BE2C (cell line): ENCODE measurements at regions not wholly inside any gene's neighbourhood (a gene's known extent, or its start where the extent isn't known, plus 50 kb on each side); places are given as distances from the start of the nearest gene placed in this dataset.

ENCODE experiments used
- DNase-seq: peaks from one replicate; pipeline ENCODE4 v3.0.0-alpha.2; 2020
- H3K27me3 ChIP-seq: fragments of 250-450 bp; sonication (Bioruptor Pico); 2 replicates; pipeline ENCODE4 v1.5.1; 2020; ENCODE audit warnings: mild to moderate bottlenecking
- H3K36me3 ChIP-seq: fragments of 250-450 bp; sonication (Bioruptor Pico); 2 replicates; pipeline ENCODE4 v1.5.1; 2020; ENCODE audit warnings: mild to moderate bottlenecking
- H3K4me1 ChIP-seq: fragments of 250-450 bp; sonication (Bioruptor Pico); 2 replicates; pipeline ENCODE4 v1.5.1; 2020
- H3K4me3 ChIP-seq: 2 replicates; pipeline ENCODE4 v1.5.1; 2011; ENCODE audit warnings: low read depth, low read length
- H3K9me3 ChIP-seq: fragments of 250-450 bp; sonication (Bioruptor Pico); 2 replicates; pipeline ENCODE4 v1.5.1; 2020
- TF ChIP-seq, protein P1 (sequence below): IDR thresholded peaks from 2 replicates; pipeline ENCODE4 v1.5.1; 2012; ENCODE audit warnings: mild to moderate bottlenecking, low read depth, low read length

DNA sequence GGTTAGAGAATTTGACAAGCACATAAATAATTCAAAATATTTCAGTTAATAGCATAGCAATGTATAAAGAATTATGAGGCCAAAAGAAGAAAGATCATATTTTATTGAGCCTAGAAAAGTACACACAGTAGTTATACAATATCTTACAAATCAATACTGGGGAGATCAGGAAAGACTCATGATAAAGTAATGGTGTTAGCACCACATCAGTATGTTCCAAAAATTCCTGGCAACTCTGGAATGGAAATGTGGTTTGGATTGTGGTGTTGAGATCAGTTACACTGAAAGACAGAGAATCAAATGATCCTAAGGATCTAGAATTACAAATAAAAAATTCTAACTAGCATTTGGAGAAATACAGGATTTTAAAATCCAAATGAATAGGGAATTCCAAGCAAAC, 420.5 kb upstream of the CNTNAP2 start:
- DNase-seq, result no peak
- TF ChIP-seq, protein P1, sequence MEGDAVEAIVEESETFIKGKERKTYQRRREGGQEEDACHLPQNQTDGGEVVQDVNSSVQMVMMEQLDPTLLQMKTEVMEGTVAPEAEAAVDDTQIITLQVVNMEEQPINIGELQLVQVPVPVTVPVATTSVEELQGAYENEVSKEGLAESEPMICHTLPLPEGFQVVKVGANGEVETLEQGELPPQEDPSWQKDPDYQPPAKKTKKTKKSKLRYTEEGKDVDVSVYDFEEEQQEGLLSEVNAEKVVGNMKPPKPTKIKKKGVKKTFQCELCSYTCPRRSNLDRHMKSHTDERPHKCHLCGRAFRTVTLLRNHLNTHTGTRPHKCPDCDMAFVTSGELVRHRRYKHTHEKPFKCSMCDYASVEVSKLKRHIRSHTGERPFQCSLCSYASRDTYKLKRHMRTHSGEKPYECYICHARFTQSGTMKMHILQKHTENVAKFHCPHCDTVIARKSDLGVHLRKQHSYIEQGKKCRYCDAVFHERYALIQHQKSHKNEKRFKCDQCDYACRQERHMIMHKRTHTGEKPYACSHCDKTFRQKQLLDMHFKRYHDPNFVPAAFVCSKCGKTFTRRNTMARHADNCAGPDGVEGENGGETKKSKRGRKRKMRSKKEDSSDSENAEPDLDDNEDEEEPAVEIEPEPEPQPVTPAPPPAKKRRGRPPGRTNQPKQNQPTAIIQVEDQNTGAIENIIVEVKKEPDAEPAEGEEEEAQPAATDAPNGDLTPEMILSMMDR, result no peak
- Histone ChIP-seq H3K36me3 (no peaks in the 10 kb centered on the region), H3K9me3 (no peaks in the 10 kb centered on the region; the same call in 1 of the 2 replicates), H3K4me3 (no peak overlapping the region), H3K4me1 (no peaks in the 10 kb centered on the region), H3K27me3 (no peaks in the 10 kb centered on the region)

DNA sequence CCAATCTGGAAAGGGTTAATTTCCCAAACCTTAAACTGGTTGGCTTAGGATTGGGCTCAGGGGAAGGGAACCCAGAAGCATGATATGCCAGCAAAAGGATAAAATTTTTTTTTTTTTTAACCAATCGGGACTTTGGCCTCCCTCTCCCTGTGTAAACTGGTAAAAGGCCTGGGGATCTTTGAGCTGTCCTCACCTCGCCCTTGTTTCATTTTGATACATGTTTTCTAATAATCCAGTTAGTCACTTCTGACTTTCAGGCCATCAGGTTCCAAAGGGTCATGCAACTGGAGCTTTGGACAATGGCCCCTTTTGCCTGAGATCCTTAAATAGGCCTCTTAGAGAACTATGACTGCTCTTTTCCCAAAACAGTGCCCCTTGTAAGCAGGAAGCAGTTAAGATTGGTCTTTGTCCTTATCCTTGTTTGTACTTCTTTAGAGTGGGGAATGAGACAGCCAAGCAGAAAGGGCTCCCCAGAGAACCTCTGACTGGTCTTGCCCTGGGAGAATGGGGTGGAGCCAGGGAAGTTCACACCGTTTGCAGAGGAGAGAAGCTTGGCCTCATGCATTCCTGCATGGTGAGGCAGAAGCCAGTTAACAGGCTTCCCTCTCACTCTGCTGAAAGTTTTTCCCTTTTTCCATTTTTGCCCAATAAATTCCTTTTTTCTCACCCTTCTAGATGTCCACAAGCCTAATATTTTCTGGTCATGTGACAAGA, 424.2 kb upstream of the CNTNAP2 start:
- no peak for DNase-seq
- TF ChIP-seq, protein P1, result no peak
- Histone ChIP-seq H3K9me3 (no peaks in the 10 kb centered on the region; the same call in 1 of the 2 replicates), H3K36me3 (no peaks in the 10 kb centered on the region), H3K27me3 (no peaks in the 10 kb centered on the region), H3K4me3 (no peak overlapping the region), H3K4me1 (no peaks in the 10 kb centered on the region)

DNA sequence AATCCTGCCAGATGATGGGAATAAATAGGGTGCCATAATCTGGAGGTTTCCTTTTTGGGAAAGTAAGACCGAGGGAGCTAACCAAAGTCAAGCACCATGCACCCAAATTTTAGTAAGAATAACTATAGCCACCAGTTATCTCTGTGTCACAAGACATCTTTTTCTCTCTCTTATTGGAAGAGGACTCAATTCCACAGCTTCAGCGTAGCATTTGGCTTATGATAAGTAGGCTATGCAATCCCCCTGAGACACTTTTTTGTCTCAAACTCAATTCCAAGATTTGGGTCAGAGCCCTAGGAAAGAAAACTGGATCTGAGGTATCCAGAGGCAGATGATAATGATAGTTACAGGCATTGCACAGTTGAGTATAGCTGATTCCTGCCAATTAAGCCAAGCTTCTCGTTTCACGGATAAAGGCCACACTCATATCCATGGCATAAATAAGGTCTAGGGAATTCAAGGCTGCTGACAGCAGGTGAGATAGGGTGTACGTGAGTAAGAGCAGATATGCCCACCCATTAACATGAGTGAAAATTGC, 425.2 kb upstream of the CNTNAP2 start:
- no peaks in the 10 kb centered on the region; the same call in 1 of the 2 replicates for H3K9me3 ChIP-seq
- no peak for DNase-seq
- H3K36me3 ChIP-seq, result no peaks in the 10 kb centered on the region
- TF ChIP-seq, protein P1, result no peak
- H3K27me3 ChIP-seq, result no peaks in the 10 kb centered on the region
- H3K4me3 ChIP-seq, result no peak overlapping the region
- H3K4me1 ChIP-seq, result no peaks in the 10 kb centered on the region

DNA sequence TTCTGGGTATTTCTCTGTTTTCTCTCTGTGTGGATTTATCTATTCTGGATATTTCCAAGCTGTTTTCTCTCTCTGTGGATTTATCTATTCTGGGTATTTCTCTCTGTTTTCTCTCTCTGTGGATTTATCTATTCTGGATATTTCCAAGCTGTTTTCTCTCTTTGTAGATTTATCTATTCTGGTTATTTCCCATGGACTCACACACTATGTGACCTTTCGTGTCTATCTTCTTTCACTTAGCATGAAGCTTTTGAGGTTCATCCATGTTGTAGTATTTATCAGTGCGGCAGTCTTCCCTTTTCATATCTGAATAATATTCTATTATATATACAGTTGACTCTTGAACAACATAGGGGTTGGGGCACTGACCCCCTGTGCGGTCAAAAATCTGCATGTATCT, 435.0 kb upstream of the CNTNAP2 start:
- Histone ChIP-seq H3K4me3 (no peak overlapping the region), H3K27me3 (no peaks in the 10 kb centered on the region), H3K4me1 (no peaks in the 10 kb centered on the region), H3K9me3 (no peaks in the 10 kb centered on the region), H3K36me3 (no peaks in the 10 kb centered on the region)
- DNase-seq, result no peak
- TF ChIP-seq, protein P1, result no peak

DNA sequence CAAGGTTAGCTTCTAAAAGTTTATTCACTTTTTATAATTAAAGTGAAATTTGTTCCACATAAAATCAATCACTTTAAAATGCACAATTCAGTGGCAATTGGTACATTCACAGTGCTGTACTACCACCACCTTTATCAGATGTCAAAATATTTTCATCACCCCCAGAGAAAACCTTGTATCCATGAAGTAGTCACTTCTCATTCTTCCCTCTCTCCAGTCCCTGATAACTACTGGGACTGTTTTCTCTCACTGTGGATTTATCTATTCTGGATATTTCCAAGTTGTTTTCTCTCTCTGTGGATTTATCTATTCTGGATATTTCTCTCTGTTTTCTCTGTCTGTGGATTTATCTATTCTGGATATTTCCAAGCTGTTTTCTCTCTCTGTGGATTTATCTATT, 435.4 kb upstream of the CNTNAP2 start:
- no peak for DNase-seq
- H3K4me3 ChIP-seq, result no peak overlapping the region
- no peaks in the 10 kb centered on the region for H3K9me3 ChIP-seq
- TF ChIP-seq, protein P1, result no peak
- no peaks in the 10 kb centered on the region for H3K4me1 ChIP-seq
- H3K36me3 ChIP-seq, result no peaks in the 10 kb centered on the region
- no peaks in the 10 kb centered on the region for H3K27me3 ChIP-seq

DNA sequence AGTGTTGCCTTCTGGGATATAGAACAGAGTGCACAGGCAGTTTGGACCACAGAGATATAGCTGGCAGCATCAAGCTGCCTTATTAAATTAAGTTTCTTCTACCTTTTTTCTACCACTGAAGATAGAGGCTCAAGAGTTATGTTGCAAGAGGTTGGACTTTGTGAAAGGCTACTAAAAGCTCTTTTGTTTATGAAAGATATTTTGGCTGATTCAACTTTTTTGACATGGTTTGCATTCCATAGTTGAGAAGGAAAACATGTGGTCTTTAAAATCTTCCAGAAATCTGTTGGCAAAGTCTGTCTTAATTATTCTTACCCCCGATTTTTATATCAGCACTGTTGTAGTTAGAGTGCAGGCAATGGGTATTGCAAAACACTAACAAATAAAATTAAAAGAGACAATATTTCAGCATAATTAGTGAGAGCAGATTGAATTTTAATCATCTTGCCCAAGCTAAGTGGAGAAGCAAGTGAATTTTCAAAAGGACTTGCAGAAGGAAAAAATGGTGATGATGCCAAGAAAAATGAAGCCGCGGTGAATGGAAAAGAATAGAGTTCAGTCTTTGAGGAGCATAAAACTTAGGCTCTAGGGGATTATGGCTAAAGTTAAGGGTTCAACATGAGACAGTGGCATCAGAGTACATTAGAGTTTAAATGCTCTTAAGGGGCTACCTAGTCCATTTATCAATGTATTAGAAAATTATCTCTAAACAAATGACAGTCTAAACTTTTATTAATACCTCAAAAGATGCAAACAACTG, 450.9 kb upstream of the CNTNAP2 start:
- Histone ChIP-seq H3K9me3 (peaks cover 3% of the 10 kb centered on the region; the same call in 1 of the 2 replicates), H3K4me3 (no peak overlapping the region), H3K4me1 (no peaks in the 10 kb centered on the region), H3K27me3 (no peaks in the 10 kb centered on the region), H3K36me3 (no peaks in the 10 kb centered on the region)
- TF ChIP-seq, protein P1, result no peak
- DNase-seq, result no peak
